WERI-Rb-1 (cell line): ENCODE measurements at regions not wholly inside any gene's neighbourhood (a gene's known extent, or its start where the extent isn't known, plus 50 kb on each side); places are given as distances from the start of the nearest gene placed in this dataset.

ENCODE experiments used
- DNase-seq: peaks from one replicate; pipeline ENCODE4 v3.0.0-alpha.2; 2020
- H3K27ac ChIP-seq: fragments of 250-450 bp; sonication (Bioruptor Pico); 2 replicates; pipeline ENCODE4 v1.5.1; 2020; ENCODE audit warnings: mild to moderate bottlenecking, moderate library complexity
- H3K27me3 ChIP-seq: fragments of 250-450 bp; sonication (Bioruptor Pico); 2 replicates; pipeline ENCODE4 v1.5.1; 2021; ENCODE audit warnings: mild to moderate bottlenecking, low read depth, moderate library complexity; ENCODE audit not compliant: insufficient read depth, severe bottlenecking
- H3K36me3 ChIP-seq: fragments of 250-450 bp; sonication (Bioruptor Pico); 2 replicates; pipeline ENCODE4 v1.5.1; 2020; ENCODE audit warnings: mild to moderate bottlenecking, moderate library complexity
- H3K4me3 ChIP-seq: 2 replicates; pipeline ENCODE4 v1.5.1; 2011; ENCODE audit warnings: low read depth, mild to moderate bottlenecking, control low read depth, low read length
- H3K9me3 ChIP-seq: fragments of 250-450 bp; sonication (Bioruptor Pico); 2 replicates; pipeline ENCODE4 v1.5.1; 2021; ENCODE audit warnings: mild to moderate bottlenecking, moderate library complexity; ENCODE audit not compliant: severe bottlenecking
- TF ChIP-seq, protein P1 (sequence below): IDR thresholded peaks from 2 replicates; pipeline ENCODE4 v1.5.1; 2011; ENCODE audit warnings: low read depth, mild to moderate bottlenecking, control low read depth, inconsistent platforms, low read length

DNA sequence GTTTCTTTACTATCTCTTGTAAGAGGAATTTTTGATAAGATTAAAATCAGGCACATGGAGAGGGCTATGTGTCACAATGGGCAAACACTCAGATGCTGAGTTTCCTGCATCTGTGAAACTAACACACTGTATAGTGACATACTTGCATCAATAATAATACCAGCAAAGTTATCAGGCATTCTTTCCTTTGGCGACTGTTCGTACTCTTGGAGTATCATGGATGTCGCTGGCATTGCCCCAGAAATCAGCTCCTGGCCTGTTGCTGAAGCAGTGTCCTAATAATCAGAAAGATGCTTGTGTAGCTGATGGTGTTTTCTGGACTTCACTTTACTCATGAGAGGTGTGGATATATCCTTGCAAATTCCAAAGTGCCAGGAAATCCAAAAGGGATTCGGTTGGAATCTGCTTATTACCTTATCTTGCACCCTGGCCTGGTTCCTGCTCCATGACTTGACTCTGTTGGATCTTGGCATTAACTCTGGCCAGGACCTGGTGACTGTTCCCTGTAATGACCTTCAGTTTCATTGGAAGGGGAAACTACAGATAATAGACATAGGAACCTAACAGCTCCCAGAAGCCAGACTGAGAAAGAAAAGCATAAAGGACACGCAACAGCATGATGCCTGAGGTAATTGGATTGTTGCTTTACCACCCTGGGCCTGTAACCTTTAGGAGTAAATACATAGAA is 762.5 kb upstream of the GRIA3 start:
- no peak overlapping the region for H3K27ac ChIP-seq
- no peaks in the 10 kb centered on the region for H3K36me3 ChIP-seq
- no peak overlapping the region for H3K4me3 ChIP-seq
- H3K9me3 ChIP-seq: no peaks in the 10 kb centered on the region
- TF ChIP-seq, protein P1, sequence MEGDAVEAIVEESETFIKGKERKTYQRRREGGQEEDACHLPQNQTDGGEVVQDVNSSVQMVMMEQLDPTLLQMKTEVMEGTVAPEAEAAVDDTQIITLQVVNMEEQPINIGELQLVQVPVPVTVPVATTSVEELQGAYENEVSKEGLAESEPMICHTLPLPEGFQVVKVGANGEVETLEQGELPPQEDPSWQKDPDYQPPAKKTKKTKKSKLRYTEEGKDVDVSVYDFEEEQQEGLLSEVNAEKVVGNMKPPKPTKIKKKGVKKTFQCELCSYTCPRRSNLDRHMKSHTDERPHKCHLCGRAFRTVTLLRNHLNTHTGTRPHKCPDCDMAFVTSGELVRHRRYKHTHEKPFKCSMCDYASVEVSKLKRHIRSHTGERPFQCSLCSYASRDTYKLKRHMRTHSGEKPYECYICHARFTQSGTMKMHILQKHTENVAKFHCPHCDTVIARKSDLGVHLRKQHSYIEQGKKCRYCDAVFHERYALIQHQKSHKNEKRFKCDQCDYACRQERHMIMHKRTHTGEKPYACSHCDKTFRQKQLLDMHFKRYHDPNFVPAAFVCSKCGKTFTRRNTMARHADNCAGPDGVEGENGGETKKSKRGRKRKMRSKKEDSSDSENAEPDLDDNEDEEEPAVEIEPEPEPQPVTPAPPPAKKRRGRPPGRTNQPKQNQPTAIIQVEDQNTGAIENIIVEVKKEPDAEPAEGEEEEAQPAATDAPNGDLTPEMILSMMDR: no peak
- no peak for DNase-seq
- H3K27me3 ChIP-seq: peaks cover 4% of the 10 kb centered on the region

DNA sequence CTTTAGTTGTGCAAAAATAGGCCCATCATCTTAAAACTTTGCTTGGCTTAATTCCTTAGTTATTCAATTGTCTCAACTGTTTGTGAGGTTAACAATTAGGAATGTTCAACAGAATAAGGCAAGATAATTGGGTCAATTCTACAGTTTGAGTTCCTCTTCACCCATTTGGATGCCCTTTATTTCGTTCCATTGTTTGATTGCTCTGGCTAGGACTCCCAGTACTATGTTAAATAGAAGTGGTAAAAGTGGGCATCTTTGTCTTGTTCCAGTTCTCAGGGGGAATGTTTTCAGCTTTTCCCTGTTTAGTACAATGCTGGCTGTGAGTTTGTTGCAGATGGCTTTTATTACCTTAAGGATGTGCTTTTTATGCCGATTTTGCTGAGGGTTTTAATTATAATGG is 761.5 kb upstream of the GRIA3 start:
- H3K27ac ChIP-seq: no peak overlapping the region
- H3K27me3 ChIP-seq: peaks cover 4% of the 10 kb centered on the region
- H3K4me3 ChIP-seq: no peak overlapping the region
- H3K9me3 ChIP-seq: no peaks in the 10 kb centered on the region
- H3K36me3 ChIP-seq: no peaks in the 10 kb centered on the region
- TF ChIP-seq, protein P1: no peak
- DNase-seq: no peak

DNA sequence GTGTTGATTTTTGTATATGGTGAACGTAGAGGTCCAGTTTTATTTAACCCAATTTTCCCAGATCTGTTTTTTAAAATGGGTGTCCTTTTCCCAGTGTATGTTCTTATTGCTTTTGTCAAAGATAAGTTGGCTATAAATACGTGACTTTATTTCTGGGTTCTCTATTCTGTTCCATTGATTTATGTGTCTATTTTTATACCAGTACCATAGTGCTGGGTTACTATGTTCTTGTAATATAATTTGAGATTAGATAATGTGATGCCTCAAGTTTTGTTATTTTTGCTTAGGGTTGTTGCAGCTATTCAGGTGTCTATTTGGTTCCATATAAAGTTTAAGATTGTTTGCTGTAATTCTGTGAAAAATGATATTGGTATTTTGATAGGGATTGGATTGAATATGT is 749.1 kb upstream of the GRIA3 start:
- Histone ChIP-seq H3K36me3 (no peaks in the 10 kb centered on the region), H3K9me3 (no peaks in the 10 kb centered on the region), H3K27me3 (peaks cover 6% of the 10 kb centered on the region), H3K27ac (no peak overlapping the region), H3K4me3 (no peak overlapping the region)
- TF ChIP-seq, protein P1: no peak
- DNase-seq: no peak

DNA sequence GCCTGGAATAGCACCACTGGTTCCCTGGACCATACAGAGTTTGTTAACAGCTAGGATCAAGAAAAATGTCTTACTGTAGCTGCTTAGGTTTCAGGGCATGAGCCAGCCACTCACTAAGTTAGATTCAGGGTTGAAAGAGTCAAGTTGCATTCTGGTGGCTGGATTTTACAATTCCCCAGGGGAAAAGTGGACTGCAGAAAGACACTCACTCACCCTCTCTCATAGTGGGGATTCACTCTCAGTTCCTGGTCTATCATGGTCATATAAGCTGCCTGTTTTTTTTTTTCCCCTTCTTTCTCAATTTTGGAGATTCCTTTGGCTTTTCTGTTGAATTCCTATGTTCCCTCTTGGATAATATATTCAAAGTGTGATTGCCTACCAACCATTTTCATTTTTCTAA is 744.2 kb upstream of the GRIA3 start:
- Histone ChIP-seq H3K4me3 (no peak overlapping the region), H3K27ac (no peak overlapping the region), H3K9me3 (no peaks in the 10 kb centered on the region), H3K27me3 (no peaks in the 10 kb centered on the region), H3K36me3 (no peaks in the 10 kb centered on the region)
- TF ChIP-seq, protein P1: no peak
- no peak for DNase-seq

DNA sequence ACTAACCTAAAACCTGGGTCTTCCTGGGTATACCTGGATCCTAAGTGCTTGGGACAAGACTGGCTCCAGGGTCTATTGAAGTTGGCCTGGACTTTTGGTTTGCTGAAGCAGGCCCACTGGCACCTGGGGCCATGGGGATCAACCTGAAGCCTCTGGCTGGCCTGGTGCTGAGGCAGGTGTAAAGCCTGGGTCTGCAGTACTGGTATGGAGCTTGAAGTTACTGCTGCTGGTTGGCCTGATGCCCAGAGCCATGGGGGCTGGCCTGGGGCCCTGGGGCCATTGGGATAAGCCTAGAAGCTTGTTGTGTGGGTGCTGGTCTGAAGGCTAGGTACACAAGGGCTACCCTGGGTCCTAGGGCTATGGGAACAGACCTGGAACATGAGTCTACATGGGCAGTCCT is 743.2 kb upstream of the GRIA3 start:
- Histone ChIP-seq H3K27ac (no peak overlapping the region), H3K36me3 (no peaks in the 10 kb centered on the region), H3K27me3 (peaks cover 5% of the 10 kb centered on the region), H3K9me3 (no peaks in the 10 kb centered on the region), H3K4me3 (no peak overlapping the region)
- TF ChIP-seq, protein P1: no peak
- DNase-seq: no peak

DNA sequence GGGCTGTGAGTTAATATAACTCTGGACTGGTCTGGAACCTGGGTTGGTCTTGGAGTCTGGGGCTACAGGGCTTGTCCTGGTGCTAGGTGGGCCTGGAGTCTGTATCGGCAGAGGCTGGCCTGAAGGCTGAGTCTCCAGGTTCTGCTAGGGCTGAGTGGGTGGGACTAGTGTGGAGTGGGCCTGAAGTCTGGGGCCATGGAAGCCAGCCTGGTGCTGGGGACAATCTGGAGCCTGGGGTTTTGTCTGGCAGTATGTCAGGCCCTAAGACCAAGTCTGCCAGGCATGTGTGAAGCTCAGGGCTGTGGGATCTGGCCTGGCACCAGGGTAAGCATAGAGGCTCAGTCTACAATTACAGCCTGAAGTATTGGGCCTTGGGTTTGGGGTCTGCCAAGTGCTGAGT is 742.6 kb upstream of the GRIA3 start:
- DNase-seq: no peak
- TF ChIP-seq, protein P1: no peak
- H3K9me3 ChIP-seq: no peaks in the 10 kb centered on the region

More for the DNA sequence above, 742.6 kb upstream of the GRIA3 start:
- H3K36me3 ChIP-seq: no peaks in the 10 kb centered on the region
- no peak overlapping the region for H3K4me3 ChIP-seq
- H3K27me3 ChIP-seq: peaks cover 5% of the 10 kb centered on the region
- no peak overlapping the region for H3K27ac ChIP-seq
